ENCODE measurements at regions not wholly inside any gene's neighbourhood (a gene's known extent, or its start where the extent isn't known, plus 50 kb on each side); places are given as distances from the start of the nearest gene placed in this dataset.

GRCh38 chr2:160837416-160837815 lies 322.8 kb upstream of the TANK start:
- no peak for DNase-seq (ENCODE audit: low spot score in 2 of 2, unreplicated experiment in 2 of 2)
- Mint-ChIP-seq H3K9me3 (peaks cover 31% of the 10 kb centered on the region), H3K27ac (peak overlapping the region; percentile 80), H3K4me1 (peaks cover 14% of the 10 kb centered on the region), H3K36me3 (no peaks in the 10 kb centered on the region), H3K27me3 (ENCODE audit: low read depth) (no peaks in the 10 kb centered on the region), H3K4me3 (no peak overlapping the region)
- no peak for TF ChIP-seq CTCF (IDR thresholded peaks at IDR 0.05; ENCODE audit: unreplicated experiment)

GRCh38 chr2:160838147-160838546 lies 322.1 kb upstream of the TANK start:
- Mint-ChIP-seq H3K9me3 (peaks cover 35% of the 10 kb centered on the region), H3K27ac (no peak overlapping the region), H3K4me3 (no peak overlapping the region), H3K4me1 (peaks cover 14% of the 10 kb centered on the region), H3K36me3 (peaks cover under 1% of the 10 kb centered on the region), H3K27me3 (ENCODE audit: low read depth) (no peaks in the 10 kb centered on the region)
- no peak for DNase-seq (ENCODE audit: low spot score in 2 of 2, unreplicated experiment in 2 of 2)
- no peak for TF ChIP-seq CTCF (IDR thresholded peaks at IDR 0.05; ENCODE audit: unreplicated experiment)

GRCh38 chr2:160838691-160839090 lies 321.5 kb upstream of the TANK start:
- H3K27me3 Mint-ChIP-seq (ENCODE audit: low read depth): no peaks in the 10 kb centered on the region
- DNase-seq (ENCODE audit: low spot score in 2 of 2, unreplicated experiment in 2 of 2): no peak
- H3K4me3 Mint-ChIP-seq: no peak overlapping the region
- no peak for TF ChIP-seq CTCF (IDR thresholded peaks at IDR 0.05; ENCODE audit: unreplicated experiment)
- H3K27ac Mint-ChIP-seq: no peak overlapping the region
- peaks cover 6% of the 10 kb centered on the region for H3K36me3 Mint-ChIP-seq
- peaks cover 40% of the 10 kb centered on the region for H3K9me3 Mint-ChIP-seq
- H3K4me1 Mint-ChIP-seq: peaks cover 14% of the 10 kb centered on the region

- H3K27ac Mint-ChIP-seq: no peak overlapping the region
- no peak for DNase-seq (ENCODE audit: low spot score in 2 of 2, unreplicated experiment in 2 of 2)
- H3K36me3 Mint-ChIP-seq: peaks cover 19% of the 10 kb centered on the region
- peaks cover 58% of the 10 kb centered on the region for H3K9me3 Mint-ChIP-seq
- no peaks in the 10 kb centered on the region for H3K27me3 Mint-ChIP-seq (ENCODE audit: low read depth)
- H3K4me3 Mint-ChIP-seq: no peak overlapping the region
- no peak for TF ChIP-seq CTCF (IDR thresholded peaks at IDR 0.05; ENCODE audit: unreplicated experiment)
- peaks cover 4% of the 10 kb centered on the region for H3K4me1 Mint-ChIP-seq
These were observed 317.9 kb upstream of the TANK start for GRCh38 chr2:160842286-160842685.

GRCh38 chr2:160859096-160859495 lies 301.1 kb upstream of the TANK start:
- no peaks in the 10 kb centered on the region for H3K27me3 Mint-ChIP-seq (ENCODE audit: low read depth)
- TF ChIP-seq CTCF (IDR thresholded peaks at IDR 0.05; ENCODE audit: unreplicated experiment): no peak

GRCh38 chr2:160862226-160862625 lies 298.0 kb upstream of the TANK start:
- Mint-ChIP-seq H3K27me3 (ENCODE audit: low read depth) (no peaks in the 10 kb centered on the region), H3K27ac (no peak overlapping the region), H3K9me3 (no peaks in the 10 kb centered on the region), H3K4me1 (peaks cover 25% of the 10 kb centered on the region), H3K36me3 (no peaks in the 10 kb centered on the region), H3K4me3 (no peak overlapping the region)
- TF ChIP-seq CTCF (IDR thresholded peaks at IDR 0.05; ENCODE audit: unreplicated experiment): no peak
- no peak for DNase-seq (ENCODE audit: low spot score in 2 of 2, unreplicated experiment in 2 of 2)

More at GRCh38 chr2:160859096-160859495, 301.1 kb upstream of the TANK start:
- no peak overlapping the region for H3K4me3 Mint-ChIP-seq
- DNase-seq (ENCODE audit: low spot score in 2 of 2, unreplicated experiment in 2 of 2): no peak
- H3K36me3 Mint-ChIP-seq: no peaks in the 10 kb centered on the region
- H3K9me3 Mint-ChIP-seq: no peaks in the 10 kb centered on the region
- peak overlapping the region; percentile 83 for H3K27ac Mint-ChIP-seq
- H3K4me1 Mint-ChIP-seq: peaks cover 25% of the 10 kb centered on the region
